T-helper 2 cell treated with Interferon-gamma antibody and Interleukin-4, amounts not matched to agents 100 ng/mL and 5 ng/mL, for 36 hours (primary cell): ENCODE measurements at regions not wholly inside any gene's neighbourhood (a gene's known extent, or its start where the extent isn't known, plus 50 kb on each side); places are given as distances from the start of the nearest gene placed in this dataset.
"Not testable (repeated sequence)": the region's sequence is repeated elsewhere in the genome, so short reads cannot be mapped to it uniquely, and the experiment has no call there.

Experiments used
- intact Hi-C: fragments of 100-400 bp; cut with micrococcal nuclease; formaldehyde crosslinking; loops from one replicate; pipeline ENCODE4 v1.15.1; 2023

- intact Hi-C loops = no loop called here
Measured at GRCh38 chr3:110856916-110857315, 214.7 kb upstream of the NECTIN3 start.

- intact Hi-C loops = no loop called here
Measured at GRCh38 chr3:110858549-110858948, 213.1 kb upstream of the NECTIN3 start.

- intact Hi-C loops = no loop called here
Measured at GRCh38 chr3:110859336-110859735, 212.3 kb upstream of the NECTIN3 start.

- intact Hi-C loops = no loop called here
Measured at GRCh38 chr3:110859993-110860392, 211.6 kb upstream of the NECTIN3 start.

- intact Hi-C loops = no loop called here
Measured at GRCh38 chr3:110865934-110866333, 205.7 kb upstream of the NECTIN3 start.

- intact Hi-C loops = no loop called here
Measured at GRCh38 chr3:110868106-110868505, 203.5 kb upstream of the NECTIN3 start.

- intact Hi-C loops = no loop called here
Measured at GRCh38 chr3:110869736-110870135, 201.9 kb upstream of the NECTIN3 start.

- intact Hi-C loops = no loop called here
Measured at GRCh38 chr3:110871869-110872268, 199.7 kb upstream of the NECTIN3 start.

GRCh38 chr3:110878692-110879091 is 192.9 kb upstream of the NECTIN3 start:
- intact Hi-C loops = no loop called here

GRCh38 chr3:110881069-110881468 is 190.5 kb upstream of the NECTIN3 start:
- intact Hi-C loops = no loop called here

GRCh38 chr3:110886222-110886893 is 185.3 kb upstream of the NECTIN3 start:
- intact Hi-C loops = no loop called here

GRCh38 chr3:110887176-110887575 is 184.4 kb upstream of the NECTIN3 start:
- intact Hi-C loops = no loop called here

GRCh38 chr3:110888625-110889375 is 182.8 kb upstream of the NECTIN3 start:
- intact Hi-C loops = not testable (repeated sequence)

- intact Hi-C loops = not testable (repeated sequence)
Measured at GRCh38 chr3:110889376-110889699, 182.3 kb upstream of the NECTIN3 start.

- intact Hi-C loops = no loop called here
Measured at GRCh38 chr3:110894574-110894973, 177.0 kb upstream of the NECTIN3 start.

- intact Hi-C loops = no loop called here
Measured at GRCh38 chr3:110895054-110895453, 176.6 kb upstream of the NECTIN3 start.

GRCh38 chr3:110897046-110897445 is 174.6 kb upstream of the NECTIN3 start:
- intact Hi-C loops = no loop called here

GRCh38 chr3:110900576-110900975 is 171.0 kb upstream of the NECTIN3 start:
- intact Hi-C loops = no loop called here

- intact Hi-C loops = no loop called here
Measured at GRCh38 chr3:110901536-110901935, 170.1 kb upstream of the NECTIN3 start.

- intact Hi-C loops = no loop called here
Measured at GRCh38 chr3:110902453-110903085, 169.0 kb upstream of the NECTIN3 start.

- intact Hi-C loops = no loop called here
Measured at GRCh38 chr3:110903771-110904519, 167.7 kb upstream of the NECTIN3 start.

GRCh38 chr3:110904520-110904890 is 167.1 kb upstream of the NECTIN3 start:
- intact Hi-C loops = no loop called here
